ENCODE measurements at regions not wholly inside any gene's neighbourhood (a gene's known extent, or its start where the extent isn't known, plus 50 kb on each side); places are given as distances from the start of the nearest gene placed in this dataset.
"Not testable (repeated sequence)": the region's sequence is repeated elsewhere in the genome, so short reads cannot be mapped to it uniquely, and the experiment has no call there.

GRCh38 chr5:101306391-101307137 is 403.5 kb upstream of the ST8SIA4 start:
- no peak for DNase-seq

DNA sequence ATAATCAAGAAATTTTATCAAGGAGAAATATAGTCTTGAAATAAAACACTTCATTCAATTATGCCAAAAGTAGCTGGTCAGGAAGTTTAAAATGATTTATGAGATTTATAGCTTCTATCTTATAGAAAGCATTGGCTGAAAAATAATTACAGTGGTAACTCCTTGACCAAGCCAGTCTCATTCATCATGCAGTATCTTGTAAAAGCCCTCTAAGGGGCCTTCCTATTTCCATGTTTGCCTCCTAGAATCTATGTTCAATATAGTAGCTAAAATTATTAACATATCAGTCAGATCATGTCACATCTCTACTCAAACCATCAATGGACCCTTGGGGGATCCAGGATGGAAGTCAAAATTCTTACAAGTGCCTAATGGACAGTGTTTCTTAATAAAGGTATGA is 393.4 kb upstream of the ST8SIA4 start:
- no peak for DNase-seq

DNA sequence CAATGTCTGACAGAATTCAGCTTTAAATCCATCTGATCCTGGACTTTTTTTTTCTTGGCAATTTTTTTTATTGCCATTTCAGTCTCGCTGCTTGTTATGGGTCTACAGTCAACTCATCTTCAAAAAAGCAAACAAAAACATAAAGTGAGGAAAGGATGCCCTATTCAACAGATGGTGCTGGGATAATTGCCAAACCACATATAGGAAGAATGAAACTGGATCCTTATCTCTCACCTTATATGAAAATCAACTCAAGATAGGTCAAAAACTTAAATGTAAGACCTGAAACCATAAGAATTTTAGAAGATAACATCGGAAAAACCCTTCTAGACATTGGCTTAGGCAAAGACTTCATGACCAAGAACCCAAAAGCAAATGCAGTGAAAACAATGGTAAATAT is 389.1 kb upstream of the ST8SIA4 start:
- no peak for DNase-seq

GRCh38 chr5:101290761-101291160 is 387.7 kb upstream of the ST8SIA4 start:
- DNase-seq, result not testable (repeated sequence)

DNA sequence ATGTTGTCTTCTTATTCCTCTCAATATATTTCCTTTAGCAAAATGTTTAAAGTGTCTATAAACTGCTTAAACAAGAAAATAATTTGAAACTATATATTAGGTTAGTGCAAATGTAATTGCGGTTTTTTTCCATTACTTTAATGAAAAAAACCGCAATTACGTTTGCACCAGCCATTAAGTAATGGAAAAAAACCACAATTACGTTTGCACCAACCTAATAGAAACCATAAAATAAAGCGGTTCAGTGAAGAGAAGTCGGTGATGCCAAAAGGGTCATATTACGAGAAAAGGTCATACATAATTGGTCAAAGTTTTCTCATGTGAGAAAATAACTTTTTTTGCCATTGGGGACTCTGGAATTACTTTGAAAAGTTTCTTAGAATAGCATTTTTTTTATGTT is 385.6 kb upstream of the ST8SIA4 start:
- DNase-seq, result no peak

- DNase-seq, result no peak
These were observed 381.8 kb upstream of the ST8SIA4 start for GRCh38 chr5:101284736-101285375.

GRCh38 chr5:101283938-101284337 is 380.9 kb upstream of the ST8SIA4 start:
- not testable (repeated sequence) for DNase-seq

DNA sequence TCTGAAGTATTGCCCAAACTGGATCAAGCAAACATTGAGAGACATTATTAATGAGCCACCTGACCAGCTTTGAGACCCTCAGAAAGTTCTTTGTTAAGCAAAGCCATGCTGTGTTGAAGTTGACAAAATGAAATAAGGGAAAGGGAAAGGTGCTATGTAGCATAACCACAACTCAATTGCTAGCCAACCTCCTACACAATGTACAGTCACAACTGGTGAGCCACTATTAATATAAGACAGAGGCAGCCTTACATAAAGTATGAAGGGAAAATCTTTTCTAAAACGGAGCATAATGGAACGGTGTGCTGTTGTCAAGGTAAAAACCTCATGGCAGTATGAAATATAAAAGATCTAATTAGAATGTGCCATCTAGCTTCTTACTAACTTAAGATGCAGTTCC is 375.8 kb upstream of the ST8SIA4 start:
- DNase-seq, result no peak

- no peak for DNase-seq
These were observed 375.1 kb upstream of the ST8SIA4 start for GRCh38 chr5:101278011-101278687.

- DNase-seq, result no peak
These were observed 368.9 kb upstream of the ST8SIA4 start for GRCh38 chr5:101271945-101272344.

DNA sequence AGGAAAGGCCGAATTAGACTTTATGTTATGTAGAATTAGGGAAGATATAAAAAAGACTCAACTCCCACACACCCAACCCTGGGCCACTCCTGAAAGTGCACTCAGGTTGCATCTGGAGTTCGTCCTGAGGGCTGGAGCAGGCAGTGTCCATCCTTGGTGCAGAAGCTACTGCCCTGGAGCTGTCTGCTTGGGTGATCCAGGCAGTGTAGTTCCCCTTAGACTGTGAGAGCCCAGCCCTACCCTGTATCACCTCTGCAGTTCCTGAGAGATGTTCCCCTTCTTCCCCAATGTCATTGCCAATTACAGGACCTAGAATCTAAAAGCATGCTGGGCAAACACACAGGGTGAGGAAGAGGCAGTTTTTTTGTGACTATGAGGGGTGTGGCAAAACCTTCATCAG is 368.3 kb upstream of the ST8SIA4 start:
- DNase-seq, result no peak

DNA sequence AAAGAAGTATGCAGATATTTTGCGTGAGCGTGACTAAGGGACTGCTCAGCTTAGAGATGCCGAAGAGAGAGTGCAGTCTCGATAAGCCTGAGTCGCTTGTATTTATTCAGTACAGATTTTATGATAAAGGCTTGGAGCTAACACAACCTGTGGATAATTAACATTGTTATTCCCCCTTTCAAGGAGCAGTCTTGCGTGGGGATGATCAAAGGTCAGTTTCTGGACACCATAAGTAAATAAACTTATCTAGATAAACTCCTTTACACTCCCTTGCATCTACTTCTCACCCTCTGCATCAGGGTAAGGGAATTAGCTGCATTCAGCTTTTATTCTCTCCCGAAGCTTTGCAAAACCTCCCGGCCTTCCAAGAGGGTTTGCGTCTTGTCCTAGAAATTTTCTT is 357.8 kb upstream of the ST8SIA4 start:
- no peak for DNase-seq

- no peak for DNase-seq
These were observed 350.0 kb upstream of the ST8SIA4 start for GRCh38 chr5:101253096-101253495.

DNA sequence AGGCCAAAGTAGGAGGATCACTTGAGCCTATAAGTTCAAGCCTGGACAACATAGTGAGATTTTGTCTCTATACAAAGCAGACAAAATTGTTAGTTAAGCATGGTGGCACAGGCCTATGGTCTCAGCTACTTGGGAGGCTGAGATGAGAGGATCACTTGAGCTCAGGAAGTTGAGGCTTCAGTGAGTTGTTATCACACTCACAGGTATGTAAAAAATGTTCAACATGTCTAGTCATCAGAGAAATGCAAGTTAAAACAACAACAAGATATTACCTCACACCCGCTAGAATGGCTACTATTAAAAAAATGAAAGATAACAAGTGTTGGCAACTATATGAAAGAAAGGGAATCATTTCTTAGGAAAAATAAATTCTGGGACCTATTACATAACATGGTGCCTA is 341.5 kb upstream of the ST8SIA4 start:
- no peak for DNase-seq

- DNase-seq, result no peak
These were observed 309.9 kb upstream of the ST8SIA4 start for GRCh38 chr5:101212942-101213514.

- no peak for DNase-seq
These were observed 303.5 kb upstream of the ST8SIA4 start for GRCh38 chr5:101206534-101206933.

DNA sequence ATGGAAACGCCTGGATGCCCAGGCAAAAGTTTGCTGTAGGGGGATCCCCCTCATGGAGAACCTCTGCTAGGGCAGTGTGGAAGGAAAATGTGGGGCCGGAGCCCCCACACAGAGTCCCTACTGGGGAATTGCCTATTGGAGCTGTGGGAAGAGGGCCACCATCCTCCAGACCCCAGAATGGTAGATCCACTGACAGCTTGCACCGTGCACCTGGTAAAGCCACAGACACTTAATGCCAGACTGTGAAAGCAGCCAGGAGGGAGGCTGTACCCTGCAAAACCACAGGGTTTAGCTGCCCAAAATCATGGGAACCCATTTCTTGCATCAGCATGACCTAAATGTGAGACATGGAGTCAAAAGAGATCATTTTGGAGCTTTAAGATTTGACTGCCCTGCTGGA is 302.0 kb upstream of the ST8SIA4 start:
- not testable (repeated sequence) for DNase-seq

DNA sequence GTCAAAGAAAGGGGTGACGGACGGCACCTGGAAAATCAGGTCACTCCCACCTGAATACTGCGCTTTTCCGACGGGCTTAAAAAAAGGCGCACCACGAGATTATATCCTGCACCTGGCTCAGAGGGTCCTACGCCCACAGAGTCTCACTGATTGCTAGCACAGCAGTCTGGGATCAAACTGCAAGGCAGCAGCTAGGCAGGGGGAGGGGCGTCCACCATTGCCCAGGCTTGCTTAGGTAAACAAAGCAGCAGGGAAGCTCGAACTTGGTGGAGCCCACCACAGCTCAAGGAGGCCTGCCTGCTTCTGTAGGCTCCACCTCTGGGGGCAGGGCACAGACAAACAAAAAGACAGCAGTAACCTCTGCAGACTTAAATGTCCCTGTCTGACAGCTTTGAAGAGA is 277.3 kb upstream of the ST8SIA4 start:
- DNase-seq, result not testable (repeated sequence)

DNA sequence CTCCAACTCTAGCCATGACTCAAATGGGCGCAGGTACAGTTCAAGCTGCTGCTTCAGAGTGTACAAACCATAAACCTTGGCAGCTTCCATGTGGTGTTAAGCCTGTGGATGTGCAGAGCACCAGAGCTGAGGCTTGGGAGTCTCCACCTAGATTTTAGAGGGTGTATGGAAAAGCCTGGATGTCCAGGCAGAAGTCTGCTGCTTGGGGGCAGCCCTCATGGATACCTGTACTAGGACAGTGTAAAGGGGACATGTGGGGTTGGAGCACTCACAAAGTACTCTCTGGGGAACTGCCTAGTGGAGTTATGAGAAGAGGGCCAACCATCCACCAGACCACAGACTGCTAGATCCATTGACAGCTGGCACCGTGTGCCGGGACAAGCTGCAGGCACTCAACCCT is 273.5 kb upstream of the ST8SIA4 start:
- no peak for DNase-seq

DNA sequence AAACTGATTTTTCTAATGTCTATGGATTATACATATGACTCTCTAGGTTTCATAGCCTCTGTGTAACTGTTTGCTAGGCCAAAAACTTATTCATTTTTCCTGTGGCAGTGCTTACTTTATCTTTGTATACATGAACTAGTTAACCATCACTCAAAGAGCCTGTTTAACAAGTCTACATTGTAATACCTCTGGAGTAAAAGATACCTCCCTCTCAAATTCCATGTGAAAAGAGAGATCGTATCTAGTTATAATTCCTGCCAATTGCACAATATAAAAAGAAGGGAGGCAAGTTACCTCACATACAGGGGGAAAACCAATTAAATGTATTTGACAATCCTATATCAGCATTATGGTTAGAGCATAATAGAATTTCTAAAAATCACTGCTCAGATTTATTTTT is 271.9 kb upstream of the ST8SIA4 start:
- no peak for DNase-seq

DNA sequence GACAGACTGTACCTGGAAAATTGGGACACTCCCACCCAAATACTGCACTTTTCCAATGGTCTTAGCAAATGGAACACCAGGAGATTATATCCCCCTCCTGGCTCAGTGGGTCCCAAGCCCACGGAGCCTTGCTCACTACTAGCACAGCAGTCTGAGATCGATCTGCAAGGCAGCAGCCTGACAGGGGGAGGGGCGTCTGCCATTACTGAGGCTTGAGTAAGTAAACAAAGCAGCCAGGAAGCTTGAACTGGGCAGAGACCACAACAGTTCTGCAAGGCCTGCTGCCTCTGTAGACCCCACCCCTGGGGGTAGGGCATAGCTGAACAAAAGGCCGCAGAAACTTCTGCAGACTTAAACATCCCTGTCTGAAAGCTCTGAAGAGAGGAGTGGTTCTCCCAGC is 260.0 kb upstream of the ST8SIA4 start:
- DNase-seq, result no peak

GRCh38 chr5:101160002-101160401 is 256.9 kb upstream of the ST8SIA4 start:
- DNase-seq, result no peak

GRCh38 chr5:101159006-101159405 is 255.9 kb upstream of the ST8SIA4 start:
- DNase-seq, result no peak

DNA sequence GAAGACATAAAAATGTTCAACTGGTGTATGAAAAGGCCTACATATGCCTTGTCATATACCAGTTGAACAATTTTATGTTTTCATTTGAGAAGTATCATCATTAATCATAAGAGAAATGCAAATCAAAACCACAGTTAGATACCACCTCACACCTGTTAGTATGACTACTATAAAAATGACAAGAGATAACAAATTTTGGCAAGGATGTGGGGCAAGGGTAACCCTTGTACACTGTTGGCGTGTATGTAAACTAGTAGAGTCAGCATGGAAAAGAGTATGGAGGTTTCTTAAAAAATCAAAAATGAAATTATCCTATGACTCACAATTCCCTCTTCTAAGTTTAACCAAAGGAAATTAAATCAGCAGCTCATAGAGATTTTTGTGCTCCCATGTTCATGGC is 250.4 kb upstream of the ST8SIA4 start:
- DNase-seq, result no peak

Measured in stimulated activated CD4-positive, alpha-beta T cell treated with anti-CD3 and anti-CD28 coated beads, Interleukin-4, amount 100 ng/mL, for 4 hours (primary cell).